ENCODE measurements at regions not wholly inside any gene's neighbourhood (a gene's known extent, or its start where the extent isn't known, plus 50 kb on each side); places are given as distances from the start of the nearest gene placed in this dataset.

- TF ChIP-seq HMGXB4 (CRISPR knock-in tag; IDR thresholded peaks at IDR 0.05; ENCODE audit: borderline replicate concordance): no peak
- TF ChIP-seq CTCF (IDR thresholded peaks at IDR 0.05): no peak
These were observed 545.2 kb downstream of the MRPL39 start for GRCh38 chr21:25062061-25062460.

All from A549 (cell line).